Prostate gland (tissue), 2 donors: ENCODE measurements at regions not wholly inside any gene's neighbourhood (a gene's known extent, or its start where the extent isn't known, plus 50 kb on each side); places are given as distances from the start of the nearest gene placed in this dataset.
A peak's percentile ranks its signal among the peaks of the same experiment; 100 is the strongest.
"Not testable (repeated sequence)": the region's sequence is repeated elsewhere in the genome, so short reads cannot be mapped to it uniquely, and the experiment has no call there.

Source experiments
- DNase-seq: peaks from one replicate; pipeline ENCODE4 v3.0.0-alpha.2; 2019; ENCODE audit warnings: low spot score
- H3K27ac ChIP-seq, 2 donors: fragments of 200-600 bp; sonication (generic); 2 replicates each; pipeline ENCODE4 v1.5.1; 2017 to 2019
- H3K27me3 ChIP-seq: fragments of 200-600 bp; sonication (generic); replicated peaks from 2 replicates; pipeline ENCODE4 v1.5.1; 2019; ENCODE audit not compliant: insufficient read depth
- H3K36me3 ChIP-seq, 2 donors: fragments of 200-600 bp; sonication (generic); 1 replicate in 1 of 2; 2 replicates in 1 of 2; pipeline versions ENCODE4 v1.5.1 to v1.8.1; 2017 to 2019
- H3K4me1 ChIP-seq: fragments of 200-600 bp; sonication (generic); replicated peaks from 2 replicates; pipeline ENCODE4 v1.5.1; 2019
- H3K4me3 ChIP-seq, 2 donors: fragments of 200-600 bp; sonication (generic); 2 replicates each; pipeline ENCODE4 v1.5.1; 2017 to 2019
- H3K9me3 ChIP-seq: fragments of 200-600 bp; sonication (generic); 2 replicates; pipeline ENCODE4 v1.5.1; 2017
- CTCF ChIP-seq, 4 experiments: fragments of 200-600 bp in 2 of 4; fragments of 450-650 bp in 2 of 4; sonication (generic) in 2 of 4; IDR thresholded peaks; 1 replicate in 3 of 4; 2 replicates in 1 of 4; pipeline ENCODE4 v1.5.1; 2016 to 2019; ENCODE audit warnings: antibody characterized with exemption in 4 of 4, mild to moderate bottlenecking in 2 of 4, moderate library complexity in 2 of 4
- POLR2A ChIP-seq: fragments of 450-650 bp; IDR thresholded peaks from one replicate; pipeline ENCODE4 v1.6.1; 2016; ENCODE audit warnings: antibody characterized with exemption, mild to moderate bottlenecking
- POLR2AphosphoS5 ChIP-seq: sonication (generic); formaldehyde crosslinking; IDR thresholded peaks from one replicate; pipeline ENCODE4 v1.6.1; 2017; ENCODE audit warnings: antibody characterized with exemption
- WGBS: methylation state at CpG from one replicate; pipeline ENCODE4 v1.1.5; 2018; 5-methylcytosine and 5-hydroxymethylcytosine counted together
- intact Hi-C: fragments of 100-400 bp; cut with DNase I; formaldehyde crosslinking; loops from one replicate; pipeline ENCODE4 v1.14.2; 2022

DNA sequence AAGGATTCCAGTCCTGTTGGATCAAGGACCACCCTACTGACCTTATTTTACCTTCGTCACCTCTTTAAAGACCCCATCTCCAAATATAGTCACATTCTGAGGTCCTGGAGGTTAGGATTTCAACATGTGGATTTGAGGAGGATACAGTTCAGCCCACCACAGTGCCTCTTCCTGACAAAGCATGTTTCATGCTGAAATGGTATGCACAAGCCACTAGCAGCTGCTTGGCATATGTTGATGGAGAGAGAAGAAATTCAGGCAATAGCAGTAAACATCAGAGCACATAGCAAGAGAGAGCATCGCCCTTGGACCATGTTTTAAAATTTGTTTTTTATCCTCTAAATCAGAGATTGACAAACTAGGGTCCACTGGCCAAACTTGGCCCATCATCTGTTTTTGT is 172.1 kb downstream of the PRKX start:
- no peak overlapping the region for H3K4me3 ChIP-seq
- 96% methylated on average over 2 of the region's 2 CpGs for WGBS

GRCh38 chrX:3540105-3540504 is 173.3 kb downstream of the PRKX start:
- TF ChIP-seq POLR2AphosphoS5 (peak; percentile 55), CTCF (IDR thresholded peaks at IDR 0.05) (no peak), POLR2A (no peak)
- peak; percentile 7 for DNase-seq
- Histone ChIP-seq H3K4me3 (no peak overlapping the region), H3K4me1 (no peaks in the 10 kb centered on the region), H3K9me3 (no peaks in the 10 kb centered on the region), H3K27ac (no peak overlapping the region), H3K27me3 (no peaks in the 10 kb centered on the region), H3K36me3 (no peaks in the 10 kb centered on the region)
- intact Hi-C loops = no loop called here
- WGBS = 25% methylated on average over 7 of the region's 7 CpGs

More for the DNA sequence above, 172.1 kb downstream of the PRKX start:
- Histone ChIP-seq H3K27ac (no peak overlapping the region), H3K9me3 (no peaks in the 10 kb centered on the region), H3K27me3 (no peaks in the 10 kb centered on the region), H3K36me3 (no peaks in the 10 kb centered on the region), H3K4me1 (no peaks in the 10 kb centered on the region)
- intact Hi-C loops = no loop called here
- TF ChIP-seq POLR2AphosphoS5 (no peak), POLR2A (no peak), CTCF (IDR thresholded peaks at IDR 0.05) (no peak)
- DNase-seq = no peak

DNA sequence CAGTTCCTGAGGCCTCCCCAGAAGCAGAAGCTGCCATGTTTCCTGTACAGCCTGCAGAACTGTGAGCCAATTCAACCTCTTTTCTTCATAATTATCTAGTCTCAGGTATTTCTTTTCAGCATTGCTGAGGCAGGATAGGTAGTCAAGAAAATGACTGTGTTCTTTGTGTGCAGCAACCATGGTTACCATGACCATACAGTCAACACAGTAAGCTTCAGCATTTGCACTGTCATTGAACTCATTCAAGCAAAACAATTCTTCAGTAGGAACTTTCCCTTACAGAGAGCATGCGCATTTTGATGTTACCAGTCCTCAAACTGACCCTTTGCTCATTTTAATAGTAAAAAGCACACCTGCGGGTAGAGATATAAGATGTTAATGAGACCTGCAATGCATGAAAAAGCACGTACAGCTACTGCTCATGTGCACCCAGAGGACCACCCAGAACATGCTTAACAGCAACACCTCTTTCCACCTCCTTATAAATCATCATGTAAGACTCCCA is 180.8 kb downstream of the PRKX start:
- no peak for TF ChIP-seq CTCF (IDR thresholded peaks at IDR 0.05)
- TF ChIP-seq POLR2A = no peak
- TF ChIP-seq POLR2AphosphoS5 = no peak
- Histone ChIP-seq H3K4me1 (no peaks in the 10 kb centered on the region), H3K27me3 (no peaks in the 10 kb centered on the region), H3K27ac (no peak overlapping the region), H3K9me3 (no peaks in the 10 kb centered on the region), H3K4me3 (no peak overlapping the region), H3K36me3 (no peaks in the 10 kb centered on the region)
- DNase-seq = no peak
- 67% methylated on average over 3 of the region's 3 CpGs for WGBS
- intact Hi-C loops = no loop called here

GRCh38 chrX:3531435-3531834 is 182.0 kb downstream of the PRKX start:
- DNase-seq, H3K36me3 ChIP-seq, H3K4me1 ChIP-seq, H3K27me3 ChIP-seq, H3K4me3 ChIP-seq, intact Hi-C loops, H3K9me3 ChIP-seq, H3K27ac ChIP-seq: not testable (repeated sequence)
- WGBS = 82% methylated on average over 3 of the region's 3 CpGs

GRCh38 chrX:3529466-3530010 is 183.1 kb upstream of the MXRA5 start:
- WGBS = 84% methylated on average over 5 of the region's 5 CpGs
- H3K4me1 ChIP-seq = no peaks in the 10 kb centered on the region
- no peaks in the 10 kb centered on the region for H3K9me3 ChIP-seq
- no peak for TF ChIP-seq POLR2AphosphoS5
- TF ChIP-seq CTCF (IDR thresholded peaks at IDR 0.05) = no peak
- TF ChIP-seq POLR2A = no peak
- H3K27me3 ChIP-seq = no peaks in the 10 kb centered on the region
- H3K4me3 ChIP-seq = no peak overlapping the region
- no peak overlapping the region for H3K27ac ChIP-seq
- no peak for DNase-seq
- H3K36me3 ChIP-seq = no peaks in the 10 kb centered on the region
- intact Hi-C loops = no loop called here
